ENCODE measurements at regions not wholly inside any gene's neighbourhood (a gene's known extent, or its start where the extent isn't known, plus 50 kb on each side); places are given as distances from the start of the nearest gene placed in this dataset.

GRCh38 chr3:26989037-26989436, 366.5 kb downstream of the LRRC3B start:
- DNase-seq (no peak), ATAC-seq (ENCODE audit: low FRiP score in 2 of 2) (no peak)
- no peak for TF ChIP-seq POLR2A (IDR thresholded peaks at IDR 0.05)
- TF ChIP-seq EP300 (IDR thresholded peaks at IDR 0.05): no peak
- TF ChIP-seq CTCF (IDR thresholded peaks at IDR 0.05): no peak
- TF ChIP-seq POLR2AphosphoS5 (IDR thresholded peaks at IDR 0.05): no peak
- Histone ChIP-seq H3K36me3 (no peaks in the 10 kb centered on the region), H3K27ac (no peak overlapping the region), H3K4me1 (peaks cover 0 to 5% (median 2%) of the 10 kb centered on the region in 4 donors), H3K9me3 (no peaks in the 10 kb centered on the region), H3K4me3 (no peak overlapping the region), H3K27me3 (no peaks in the 10 kb centered on the region)
- WGBS, 2 donors: 44 to 45% methylated on average over 1 of the region's 1 CpG

- Histone ChIP-seq H3K27ac (no peak overlapping the region), H3K36me3 (no peaks in the 10 kb centered on the region), H3K4me3 (no peak overlapping the region), H3K4me1 (no peaks in the 10 kb centered on the region), H3K27me3 (no peaks in the 10 kb centered on the region), H3K9me3 (no peaks in the 10 kb centered on the region)
- 85 to 95% methylated on average over 1 of the region's 1 CpG for WGBS, 2 donors
- DNase-seq (no peak), ATAC-seq (ENCODE audit: low FRiP score in 2 of 2) (no peak)
- no peak for TF ChIP-seq POLR2A (IDR thresholded peaks at IDR 0.05)
- no peak for TF ChIP-seq CTCF (IDR thresholded peaks at IDR 0.05)
- no peak for TF ChIP-seq POLR2AphosphoS5 (IDR thresholded peaks at IDR 0.05)
Observed at GRCh38 chr3:26997226-26997625, 372.0 kb downstream of the NEK10 start.

- H3K36me3 ChIP-seq: no peaks in the 10 kb centered on the region
- H3K27ac ChIP-seq: no peak overlapping the region
- H3K4me1 ChIP-seq: no peaks in the 10 kb centered on the region
- 69 to 81% methylated on average over 1 of the region's 1 CpG for WGBS, 2 donors
- no peaks in the 10 kb centered on the region for H3K27me3 ChIP-seq
- ATAC-seq (ENCODE audit: low FRiP score in 2 of 2): no peak
- no peak overlapping the region for H3K4me3 ChIP-seq
- H3K9me3 ChIP-seq: no peaks in the 10 kb centered on the region
- DNase-seq: no peak
- TF ChIP-seq POLR2AphosphoS5 (IDR thresholded peaks at IDR 0.05): no peak
- no peak for TF ChIP-seq CTCF (IDR thresholded peaks at IDR 0.05)
- no peak for TF ChIP-seq EP300 (IDR thresholded peaks at IDR 0.05)
- no peak for TF ChIP-seq POLR2A (IDR thresholded peaks at IDR 0.05)
Observed at GRCh38 chr3:27010834-27011233, 358.3 kb downstream of the NEK10 start.

GRCh38 chr3:27022096-27022761, 347.0 kb downstream of the NEK10 start:
- no peak overlapping the region for H3K27ac ChIP-seq
- TF ChIP-seq CTCF (IDR thresholded peaks at IDR 0.05) (no peak), EP300 (IDR thresholded peaks at IDR 0.05) (no peak), POLR2AphosphoS5 (IDR thresholded peaks at IDR 0.05) (no peak), POLR2A (IDR thresholded peaks at IDR 0.05) (no peak)
- H3K4me1 ChIP-seq: no peaks in the 10 kb centered on the region
- H3K36me3 ChIP-seq: no peaks in the 10 kb centered on the region
- DNase-seq: no peak
- no peaks in the 10 kb centered on the region for H3K9me3 ChIP-seq
- no peak for ATAC-seq (ENCODE audit: low FRiP score in 2 of 2)
- H3K4me3 ChIP-seq: no peak overlapping the region
- no peaks in the 10 kb centered on the region for H3K27me3 ChIP-seq
- 52 to 58% methylated on average over 5 of the region's 5 CpGs for WGBS, 2 donors

- Histone ChIP-seq H3K9me3 (no peaks in the 10 kb centered on the region), H3K27ac (no peak overlapping the region), H3K27me3 (no peaks in the 10 kb centered on the region), H3K4me3 (no peak overlapping the region), H3K4me1 (no peaks in the 10 kb centered on the region), H3K36me3 (no peaks in the 10 kb centered on the region)
- DNase-seq: no peak
- no peak for TF ChIP-seq POLR2AphosphoS5 (IDR thresholded peaks at IDR 0.05)
- no peak for TF ChIP-seq EP300 (IDR thresholded peaks at IDR 0.05)
- TF ChIP-seq CTCF (IDR thresholded peaks at IDR 0.05): no peak
- TF ChIP-seq POLR2A (IDR thresholded peaks at IDR 0.05): no peak
- WGBS, 2 donors: 23 to 31% methylated on average over 1 of the region's 1 CpG
- ATAC-seq (ENCODE audit: low FRiP score in 2 of 2): no peak
Observed at GRCh38 chr3:27024493-27024892, 344.7 kb downstream of the NEK10 start.
